ENCODE measurements at regions not wholly inside any gene's neighbourhood (a gene's known extent, or its start where the extent isn't known, plus 50 kb on each side); places are given as distances from the start of the nearest gene placed in this dataset.

- Histone ChIP-seq H3K9me3 (ENCODE audit: insufficient read depth, low read depth, low read length) (peaks cover 7% of the 10 kb centered on the region), H3K36me3 (ENCODE audit: control insufficient read depth in 1 of 2, insufficient read depth in 2 of 2, low read length in 2 of 2) (no peaks in the 10 kb centered on the region), H3K27me3 (ENCODE audit: insufficient read depth, low read length) (no peaks in the 10 kb centered on the region), H2BK120ac (ENCODE audit: insufficient read depth, low read length, poor library complexity) (no peak overlapping the region), H2BK12ac (ENCODE audit: low read length) (no peak overlapping the region), H3K27ac (ENCODE audit: low read depth, low read length) (no peak overlapping the region), H4K91ac (ENCODE audit: low read depth, low read length) (no peak overlapping the region), H3K14ac (ENCODE audit: low read length) (no peak overlapping the region), H3K79me2 (ENCODE audit: control insufficient read depth, insufficient read depth, low read length, poor library complexity) (no peaks in the 10 kb centered on the region), H3K23ac (ENCODE audit: low read length) (no peak overlapping the region), H3K4me1 (ENCODE audit: control insufficient read depth in 1 of 2, insufficient read depth in 2 of 2, low read length in 2 of 2) (no peaks in the 10 kb centered on the region), H2AK5ac (ENCODE audit: low read length) (no peak overlapping the region), H3K4me2 (ENCODE audit: low read length) (no peak overlapping the region), H3K18ac (ENCODE audit: low read length) (no peak overlapping the region), H3K4ac (ENCODE audit: low read depth, low read length) (no peak overlapping the region), H3K79me1 (ENCODE audit: low read length) (no peaks in the 10 kb centered on the region), H2AFZ (ENCODE audit: insufficient read depth, low read length, poor library complexity) (no peak overlapping the region), H3K9ac (ENCODE audit: low read length) (no peak overlapping the region), H4K12ac (ENCODE audit: low read depth, low read length) (no peak overlapping the region), H3K4me3 (ENCODE audit: low read depth, low read length) (no peak overlapping the region), H2BK5ac (ENCODE audit: low read depth, low read length, poor library complexity) (no peak overlapping the region), H4K8ac (ENCODE audit: low read depth, low read length) (no peak overlapping the region)
- no peak for DNase-seq
- no CpG with 5 or more reads among the region's 20 CpGs for WGBS (ENCODE audit: extremely low coverage, insufficient coverage, insufficient read length)
Observed at GRCh38 chr6:134604014-134604676, 286.2 kb upstream of the SGK1 start.

- H4K91ac ChIP-seq (ENCODE audit: low read depth, low read length), result no peak overlapping the region
- H3K27me3 ChIP-seq (ENCODE audit: insufficient read depth, low read length), result no peaks in the 10 kb centered on the region
- no peak overlapping the region for H2BK12ac ChIP-seq (ENCODE audit: low read length)
- peaks cover 7% of the 10 kb centered on the region for H3K9me3 ChIP-seq (ENCODE audit: insufficient read depth, low read depth, low read length)
- no peak overlapping the region for H3K18ac ChIP-seq (ENCODE audit: low read length)
- H3K4me1 ChIP-seq (ENCODE audit: control insufficient read depth in 1 of 2, insufficient read depth in 2 of 2, low read length in 2 of 2), result no peaks in the 10 kb centered on the region
- no peak overlapping the region for H3K27ac ChIP-seq (ENCODE audit: low read depth, low read length)
- no peak overlapping the region for H4K8ac ChIP-seq (ENCODE audit: low read depth, low read length)
- H2BK5ac ChIP-seq (ENCODE audit: low read depth, low read length, poor library complexity), result no peak overlapping the region
- no peak overlapping the region for H2BK120ac ChIP-seq (ENCODE audit: insufficient read depth, low read length, poor library complexity)
- H4K12ac ChIP-seq (ENCODE audit: low read depth, low read length), result no peak overlapping the region
- no peak overlapping the region for H3K4ac ChIP-seq (ENCODE audit: low read depth, low read length)
- H3K4me2 ChIP-seq (ENCODE audit: low read length), result no peak overlapping the region
- no peaks in the 10 kb centered on the region for H3K36me3 ChIP-seq (ENCODE audit: control insufficient read depth in 1 of 2, insufficient read depth in 2 of 2, low read length in 2 of 2)
- no CpG with 5 or more reads among the region's 4 CpGs for WGBS (ENCODE audit: extremely low coverage, insufficient coverage, insufficient read length)
- H3K4me3 ChIP-seq (ENCODE audit: low read depth, low read length), result no peak overlapping the region
- H3K14ac ChIP-seq (ENCODE audit: low read length), result no peak overlapping the region
- no peak overlapping the region for H2AK5ac ChIP-seq (ENCODE audit: low read length)
- no peak overlapping the region for H3K9ac ChIP-seq (ENCODE audit: low read length)
- no peak for DNase-seq
- no peak overlapping the region for H3K23ac ChIP-seq (ENCODE audit: low read length)
- no peaks in the 10 kb centered on the region for H3K79me1 ChIP-seq (ENCODE audit: low read length)
- no peaks in the 10 kb centered on the region for H3K79me2 ChIP-seq (ENCODE audit: control insufficient read depth, insufficient read depth, low read length, poor library complexity)
- no peak overlapping the region for H2AFZ ChIP-seq (ENCODE audit: insufficient read depth, low read length, poor library complexity)
Observed at GRCh38 chr6:134603561-134603960, 285.6 kb upstream of the SGK1 start.

GRCh38 chr6:134602123-134602522, 284.2 kb upstream of the SGK1 start:
- Histone ChIP-seq H3K4me3 (ENCODE audit: low read depth, low read length) (no peak overlapping the region), H2BK120ac (ENCODE audit: insufficient read depth, low read length, poor library complexity) (no peak overlapping the region), H3K14ac (ENCODE audit: low read length) (no peak overlapping the region), H3K23ac (ENCODE audit: low read length) (no peak overlapping the region), H2BK5ac (ENCODE audit: low read depth, low read length, poor library complexity) (no peak overlapping the region), H3K79me2 (ENCODE audit: control insufficient read depth, insufficient read depth, low read length, poor library complexity) (no peaks in the 10 kb centered on the region), H4K12ac (ENCODE audit: low read depth, low read length) (no peak overlapping the region), H3K36me3 (ENCODE audit: control insufficient read depth in 1 of 2, insufficient read depth in 2 of 2, low read length in 2 of 2) (no peaks in the 10 kb centered on the region), H3K9ac (ENCODE audit: low read length) (no peak overlapping the region), H3K4ac (ENCODE audit: low read depth, low read length) (no peak overlapping the region), H4K8ac (ENCODE audit: low read depth, low read length) (no peak overlapping the region), H3K27me3 (ENCODE audit: insufficient read depth, low read length) (no peaks in the 10 kb centered on the region), H3K18ac (ENCODE audit: low read length) (no peak overlapping the region), H3K9me3 (ENCODE audit: insufficient read depth, low read depth, low read length) (peaks cover 7% of the 10 kb centered on the region), H3K27ac (ENCODE audit: low read depth, low read length) (no peak overlapping the region), H3K79me1 (ENCODE audit: low read length) (no peaks in the 10 kb centered on the region), H2BK12ac (ENCODE audit: low read length) (no peak overlapping the region), H4K91ac (ENCODE audit: low read depth, low read length) (no peak overlapping the region), H3K4me1 (ENCODE audit: control insufficient read depth in 1 of 2, insufficient read depth in 2 of 2, low read length in 2 of 2) (no peaks in the 10 kb centered on the region), H3K4me2 (ENCODE audit: low read length) (no peak overlapping the region), H2AK5ac (ENCODE audit: low read length) (no peak overlapping the region), H2AFZ (ENCODE audit: insufficient read depth, low read length, poor library complexity) (no peak overlapping the region)
- whole genome bisulfite sequencing (ENCODE audit: extremely low coverage, insufficient coverage, insufficient read length), result no CpG with 5 or more reads among the region's 1 CpG
- peak; percentile 23 to 77 for DNase-seq

GRCh38 chr6:134600671-134601070, 282.8 kb upstream of the SGK1 start:
- H3K4me3 ChIP-seq (ENCODE audit: low read depth, low read length), result no peak overlapping the region
- H2BK5ac ChIP-seq (ENCODE audit: low read depth, low read length, poor library complexity), result no peak overlapping the region
- H3K9me3 ChIP-seq (ENCODE audit: insufficient read depth, low read depth, low read length), result peaks cover 7% of the 10 kb centered on the region

More at GRCh38 chr6:134600671-134601070, 282.8 kb upstream of the SGK1 start:
- Histone ChIP-seq H3K36me3 (ENCODE audit: control insufficient read depth in 1 of 2, insufficient read depth in 2 of 2, low read length in 2 of 2) (no peaks in the 10 kb centered on the region), H2BK120ac (ENCODE audit: insufficient read depth, low read length, poor library complexity) (no peak overlapping the region), H3K27me3 (ENCODE audit: insufficient read depth, low read length) (no peaks in the 10 kb centered on the region), H3K79me1 (ENCODE audit: low read length) (no peaks in the 10 kb centered on the region), H3K4ac (ENCODE audit: low read depth, low read length) (no peak overlapping the region), H4K91ac (ENCODE audit: low read depth, low read length) (no peak overlapping the region), H2AK5ac (ENCODE audit: low read length) (no peak overlapping the region), H3K23ac (ENCODE audit: low read length) (no peak overlapping the region), H3K4me1 (ENCODE audit: control insufficient read depth in 1 of 2, insufficient read depth in 2 of 2, low read length in 2 of 2) (no peaks in the 10 kb centered on the region), H3K27ac (ENCODE audit: low read depth, low read length) (no peak overlapping the region), H2AFZ (ENCODE audit: insufficient read depth, low read length, poor library complexity) (no peak overlapping the region), H3K79me2 (ENCODE audit: control insufficient read depth, insufficient read depth, low read length, poor library complexity) (no peaks in the 10 kb centered on the region), H4K12ac (ENCODE audit: low read depth, low read length) (no peak overlapping the region), H2BK12ac (ENCODE audit: low read length) (no peak overlapping the region), H4K8ac (ENCODE audit: low read depth, low read length) (no peak overlapping the region), H3K14ac (ENCODE audit: low read length) (no peak overlapping the region), H3K18ac (ENCODE audit: low read length) (no peak overlapping the region), H3K4me2 (ENCODE audit: low read length) (no peak overlapping the region), H3K9ac (ENCODE audit: low read length) (no peak overlapping the region)
- no peak for DNase-seq
- no CpG with 5 or more reads among the region's 7 CpGs for WGBS (ENCODE audit: extremely low coverage, insufficient coverage, insufficient read length)
